ENCODE measurements at regions not wholly inside any gene's neighbourhood (a gene's known extent, or its start where the extent isn't known, plus 50 kb on each side); places are given as distances from the start of the nearest gene placed in this dataset.

DNA sequence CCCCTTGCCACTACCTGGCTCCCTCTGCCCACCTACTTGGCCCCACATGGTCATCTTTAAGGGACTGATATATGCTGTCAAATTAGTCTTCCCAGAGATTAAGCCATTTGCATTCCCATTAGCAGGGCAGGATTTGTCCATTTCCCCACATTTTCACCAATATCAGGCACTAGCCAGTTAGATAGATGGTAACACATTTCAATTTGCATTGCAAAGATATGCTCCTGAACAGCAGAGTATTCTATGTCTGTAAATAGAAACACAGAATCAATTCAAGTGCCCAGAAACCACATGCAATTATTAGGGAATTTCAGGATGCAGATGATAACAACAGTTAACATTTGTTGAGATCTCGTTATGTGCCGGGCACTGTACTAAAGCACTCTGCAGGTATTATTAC lies 92.6 kb upstream of the IL12B start:
- DNase-seq = no peak

DNA sequence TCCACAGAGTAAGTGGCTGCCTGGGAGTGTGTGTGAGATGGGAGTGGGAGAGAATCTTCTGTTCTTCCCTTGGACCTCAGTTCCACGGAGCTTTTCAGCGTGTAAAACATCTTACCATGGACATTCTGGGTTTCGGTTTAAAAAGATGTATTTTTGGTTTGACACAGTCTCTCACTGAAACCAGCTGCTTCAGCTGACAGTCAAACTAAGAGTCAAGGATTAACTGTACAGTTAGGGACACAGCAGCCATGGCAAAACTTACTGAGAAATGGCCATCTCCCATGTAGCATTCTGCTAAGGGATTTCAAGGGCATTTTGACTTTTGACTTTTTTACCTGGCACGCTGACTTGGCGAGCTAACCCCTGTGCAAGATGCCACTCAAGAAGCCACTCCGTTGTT lies 93.8 kb upstream of the IL12B start:
- no peak for DNase-seq

DNA sequence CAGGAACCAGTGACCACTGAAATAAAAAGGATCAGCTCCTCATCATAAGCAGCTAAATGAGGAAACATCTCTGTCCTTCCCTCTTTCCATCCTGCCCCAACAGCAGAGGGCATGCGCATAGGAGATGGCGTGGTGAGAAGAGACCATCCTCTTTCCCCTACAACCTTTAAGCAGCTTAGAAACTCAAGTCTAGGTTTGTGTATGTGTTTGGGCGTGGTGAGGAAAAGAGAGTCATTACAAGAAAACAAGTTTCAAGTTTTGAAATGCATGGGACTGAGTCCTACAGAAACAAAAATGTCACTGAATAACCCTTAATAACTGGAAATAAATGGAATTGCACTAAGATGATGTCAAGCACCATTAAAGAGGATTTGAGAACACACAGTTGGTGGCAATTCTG lies 96.4 kb upstream of the IL12B start:
- no peak for DNase-seq

DNA sequence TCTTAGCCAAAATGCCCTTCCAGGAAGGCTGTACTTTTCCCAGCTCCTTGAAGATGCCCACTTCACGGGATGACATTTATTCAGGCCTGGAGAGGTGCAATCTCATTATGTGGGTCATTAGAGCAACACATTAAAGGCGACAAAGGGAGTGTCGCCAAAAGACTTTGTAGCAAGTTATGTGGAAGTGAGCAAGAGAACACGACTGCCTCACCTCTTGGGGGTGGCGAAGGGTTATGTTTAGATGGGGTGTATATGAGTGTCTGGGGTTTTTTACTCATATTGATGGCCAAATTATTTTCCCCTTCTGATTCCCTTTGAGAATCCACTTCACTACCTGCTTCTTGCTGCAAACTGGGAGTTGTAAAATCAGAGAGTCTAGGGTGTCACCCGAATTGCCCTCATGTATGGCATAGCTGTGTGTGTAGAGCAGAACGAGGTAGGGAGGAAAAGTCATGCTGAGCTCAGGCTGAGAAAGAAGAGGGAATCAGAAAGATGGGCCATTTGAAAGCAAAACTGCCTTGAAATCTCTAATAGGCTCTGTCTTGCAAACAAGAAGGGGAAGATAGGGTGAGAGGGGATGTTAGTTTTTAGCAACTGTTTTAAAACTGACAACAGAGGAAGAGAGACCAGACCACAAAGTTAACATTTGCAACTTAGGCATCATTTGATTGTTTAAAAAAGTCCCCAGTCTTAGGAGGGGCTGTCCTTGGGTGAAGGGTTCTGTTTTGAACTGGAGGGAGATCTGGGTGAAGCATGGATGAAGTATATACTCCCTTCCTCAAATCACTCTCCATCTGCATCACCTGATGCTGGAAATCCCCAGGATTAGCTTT lies 97.1 kb upstream of the IL12B start:
- DNase-seq = no peak

DNA sequence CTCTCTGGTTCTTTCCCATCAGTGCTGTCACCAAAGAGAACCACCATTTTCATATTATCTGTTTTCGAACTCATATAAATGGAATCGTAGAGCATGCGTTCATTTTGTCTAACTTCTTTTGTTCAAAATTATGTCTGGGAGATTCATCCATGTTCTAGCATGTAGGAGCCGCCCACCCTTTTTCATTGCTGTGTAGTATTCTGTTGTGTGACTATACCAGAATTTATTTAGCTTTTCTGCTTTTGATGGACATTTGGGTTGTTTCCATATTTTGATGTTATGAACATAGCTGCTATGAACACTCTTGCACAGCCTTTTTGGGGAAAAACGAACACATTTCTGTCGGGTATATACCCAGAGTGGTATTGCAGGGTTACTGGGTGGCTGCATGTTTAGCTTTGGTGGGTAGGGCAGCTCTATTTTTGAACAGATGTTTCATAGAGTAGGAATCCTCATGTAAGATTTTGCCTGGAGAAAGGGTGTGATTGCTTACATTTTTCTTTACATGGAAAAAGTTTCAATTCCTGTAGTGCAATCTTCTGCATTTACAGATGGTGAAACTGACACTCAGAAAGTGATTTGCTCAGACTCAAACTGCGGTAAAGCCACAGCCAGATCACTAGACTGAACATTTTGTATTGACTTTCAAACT lies 100.2 kb upstream of the IL12B start:
- no peak for DNase-seq

DNA sequence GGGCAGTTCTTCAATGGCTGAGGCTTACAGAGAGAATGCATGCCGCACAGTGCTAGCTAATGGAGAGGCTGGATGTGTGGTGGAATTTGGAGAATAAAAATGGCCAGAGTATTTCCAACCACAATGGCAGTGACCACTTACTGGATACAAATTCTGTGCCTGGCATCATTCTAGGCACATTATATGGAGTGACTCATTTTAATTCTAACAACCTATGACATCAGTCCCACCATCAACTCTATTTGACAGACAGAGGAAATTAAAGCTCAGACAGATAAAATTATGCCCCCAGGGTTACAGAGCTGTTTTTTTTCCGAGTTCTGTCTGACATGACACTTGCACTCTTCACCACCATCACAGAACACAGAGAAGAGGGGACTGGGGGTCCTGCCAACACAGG lies 105.6 kb upstream of the IL12B start:
- DNase-seq = no peak

DNA sequence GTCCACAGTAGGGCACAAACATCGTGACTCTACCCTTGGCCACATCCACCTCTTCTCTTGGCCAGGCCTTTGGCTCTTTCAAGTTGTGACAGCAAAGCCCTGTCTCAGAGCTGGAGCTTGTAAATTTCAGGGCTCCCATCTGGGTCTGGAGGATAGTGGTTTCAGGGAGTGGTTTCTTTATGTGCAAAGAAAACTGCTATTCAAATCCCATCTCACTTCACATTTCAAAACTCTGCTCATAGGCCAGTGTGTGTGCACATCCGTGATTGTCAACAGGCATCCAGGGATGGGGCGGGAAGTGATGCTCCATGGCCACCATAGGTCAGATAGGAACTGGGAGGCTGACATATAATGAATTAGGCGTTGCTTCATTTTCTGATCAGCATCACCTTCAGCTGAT lies 107.8 kb upstream of the IL12B start:
- DNase-seq = no peak

DNA sequence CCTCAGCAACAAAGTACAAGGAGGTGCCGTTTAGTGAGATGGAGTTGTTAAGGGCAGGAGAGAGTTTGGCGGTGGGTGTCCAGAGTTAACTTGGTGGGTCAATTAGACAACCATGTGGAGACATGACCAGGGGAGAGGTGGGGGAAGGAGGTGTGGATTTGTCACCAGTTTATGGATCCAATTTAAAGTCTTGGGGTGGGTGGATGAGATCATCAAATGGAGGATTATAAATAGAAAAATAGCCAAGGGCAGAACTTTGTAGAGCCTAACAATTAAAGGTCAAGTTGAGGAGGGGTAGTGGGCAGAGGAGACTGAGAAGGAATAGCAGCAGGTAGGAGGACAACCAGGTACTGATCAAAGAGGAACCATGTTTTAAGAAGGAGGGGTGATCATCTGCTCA lies 108.7 kb upstream of the IL12B start:
- no peak for DNase-seq

DNA sequence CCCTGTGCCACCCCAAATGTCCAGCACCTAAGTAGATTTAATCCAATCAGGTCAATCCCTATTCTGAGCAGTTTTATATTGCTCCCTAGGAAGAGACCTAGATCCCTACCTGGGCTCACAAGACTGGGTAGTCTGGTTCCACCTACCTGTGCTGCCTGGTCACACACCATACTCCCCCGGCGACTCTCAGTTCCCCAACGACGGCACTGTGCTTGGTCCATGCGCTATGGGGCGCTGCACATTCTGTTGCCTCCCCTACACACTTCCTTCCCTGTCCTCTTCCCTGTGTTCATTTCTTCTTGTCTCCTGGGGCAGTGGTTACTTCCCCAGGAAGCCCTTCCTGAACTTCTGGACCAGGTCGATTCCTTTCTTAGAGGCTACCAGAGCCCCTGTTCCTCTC lies 109.9 kb upstream of the IL12B start:
- DNase-seq = no peak

DNA sequence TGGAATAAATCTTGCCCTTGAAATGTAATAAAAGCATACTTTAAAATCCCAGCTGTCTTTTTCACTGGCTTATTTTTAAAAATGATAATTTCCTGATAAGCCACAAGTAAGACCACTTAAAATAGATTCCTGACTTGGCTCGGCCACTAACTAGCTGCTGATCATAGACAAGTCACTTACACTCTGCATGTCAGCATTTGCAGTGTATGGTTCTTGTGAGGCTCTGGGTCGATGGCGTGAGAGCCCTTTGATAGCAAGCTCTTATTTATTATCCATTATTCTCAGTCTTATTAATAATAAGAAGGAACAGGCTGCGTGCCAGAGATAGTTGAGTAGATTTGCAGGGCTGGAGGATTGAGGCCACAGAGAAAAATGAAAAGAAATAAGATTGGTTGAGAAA lies 110.7 kb upstream of the IL12B start:
- DNase-seq = no peak

DNA sequence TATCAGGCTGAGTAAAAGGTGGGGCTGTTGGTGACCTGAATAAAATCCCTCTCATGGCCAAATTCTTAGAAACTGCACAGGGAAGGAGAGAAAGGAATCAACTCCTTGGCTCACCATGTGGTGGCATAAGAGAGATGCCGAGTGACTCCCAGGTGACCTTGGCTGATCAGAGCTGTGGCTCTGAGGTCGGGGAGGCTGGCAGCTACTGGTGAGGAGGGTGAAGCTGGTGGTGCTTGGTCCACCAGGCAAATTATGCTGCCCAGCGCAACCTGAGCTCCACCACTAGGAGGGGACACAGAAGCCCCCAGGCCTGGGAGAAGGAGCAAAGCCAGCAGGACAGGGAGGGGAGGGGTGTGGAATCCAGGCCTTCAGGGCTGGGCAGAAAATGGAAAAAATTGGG lies 111.2 kb upstream of the IL12B start:
- DNase-seq = no peak

DNA sequence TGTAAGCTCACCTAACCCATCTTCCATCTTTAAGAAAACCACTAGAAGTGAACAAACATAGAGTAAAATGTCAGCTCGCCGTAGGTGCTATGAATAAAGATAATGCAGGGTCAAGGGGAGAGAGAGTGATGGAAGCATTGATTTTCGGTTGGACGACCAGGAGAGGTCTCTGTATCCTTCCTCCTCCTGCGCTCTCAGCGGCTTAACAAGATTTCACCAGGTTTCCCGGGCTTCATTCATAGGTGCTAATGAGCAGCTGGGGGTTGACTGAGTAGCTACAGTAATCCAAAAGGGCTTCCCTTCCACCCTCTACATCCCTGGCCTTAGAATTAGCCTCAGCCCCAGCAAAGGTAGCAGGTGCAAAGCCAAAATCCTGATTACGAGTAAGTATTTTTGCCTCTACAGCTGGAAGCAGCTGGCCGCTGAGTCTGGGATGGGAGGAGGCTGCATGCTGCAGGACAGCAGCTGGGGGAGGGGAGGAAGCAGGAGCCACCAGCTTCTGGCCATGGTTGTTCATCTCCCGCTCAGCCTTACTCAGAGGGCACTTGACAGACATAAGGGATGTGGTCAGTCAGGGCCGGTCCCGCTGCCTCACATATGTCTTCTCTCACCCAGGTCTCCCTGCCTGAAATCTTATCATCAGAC lies 112.0 kb upstream of the IL12B start:
- DNase-seq = no peak

DNA sequence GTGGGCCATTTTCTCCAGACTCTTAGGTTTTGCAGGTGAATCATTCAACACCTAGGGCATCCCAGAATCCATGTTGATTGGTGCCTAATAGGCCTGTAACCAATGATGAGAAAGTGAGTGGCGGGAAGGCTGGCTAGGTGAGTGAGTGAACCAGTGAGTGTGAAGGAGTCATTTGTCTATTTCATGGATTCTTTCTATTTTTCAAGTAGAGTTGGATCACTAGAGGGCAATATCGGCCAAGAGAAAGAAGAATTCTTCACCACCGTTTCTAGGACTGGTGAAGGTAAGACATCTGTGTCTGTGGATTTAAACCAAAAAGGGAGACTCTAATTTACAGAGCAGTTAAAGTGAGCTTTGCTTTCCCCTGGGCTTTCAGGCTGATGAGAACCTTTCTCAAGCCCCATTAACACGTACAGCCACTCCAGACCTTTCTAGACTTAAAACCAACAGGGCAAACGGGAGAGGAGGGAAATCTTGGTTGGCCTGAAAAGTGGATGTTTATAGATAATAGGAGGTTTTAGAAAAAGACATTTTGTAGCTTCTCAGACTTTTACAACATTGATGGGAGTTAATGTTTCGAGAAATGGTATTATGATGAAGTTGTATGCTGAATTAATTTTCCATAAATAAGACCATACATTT lies 114.3 kb upstream of the IL12B start:
- DNase-seq = peak; percentile 8

DNA sequence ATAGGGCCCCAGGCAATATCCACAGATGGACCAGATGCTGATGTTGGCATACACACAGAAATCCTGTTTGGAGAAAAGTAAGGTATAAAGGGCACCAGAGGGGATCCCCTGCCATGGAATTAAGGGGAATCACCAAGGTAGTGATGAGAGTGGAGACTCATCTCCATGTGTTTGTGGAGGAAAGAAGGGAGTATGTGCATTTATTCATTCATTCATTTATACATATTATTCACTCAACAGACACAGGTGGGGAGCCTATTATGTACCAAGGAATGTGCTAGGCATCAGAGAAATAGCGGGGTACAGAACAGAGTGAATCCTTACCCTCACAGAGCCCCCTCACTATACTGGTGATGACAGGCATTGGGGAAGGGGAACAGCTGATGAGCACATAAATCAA lies 116.8 kb upstream of the IL12B start:
- DNase-seq = no peak

DNA sequence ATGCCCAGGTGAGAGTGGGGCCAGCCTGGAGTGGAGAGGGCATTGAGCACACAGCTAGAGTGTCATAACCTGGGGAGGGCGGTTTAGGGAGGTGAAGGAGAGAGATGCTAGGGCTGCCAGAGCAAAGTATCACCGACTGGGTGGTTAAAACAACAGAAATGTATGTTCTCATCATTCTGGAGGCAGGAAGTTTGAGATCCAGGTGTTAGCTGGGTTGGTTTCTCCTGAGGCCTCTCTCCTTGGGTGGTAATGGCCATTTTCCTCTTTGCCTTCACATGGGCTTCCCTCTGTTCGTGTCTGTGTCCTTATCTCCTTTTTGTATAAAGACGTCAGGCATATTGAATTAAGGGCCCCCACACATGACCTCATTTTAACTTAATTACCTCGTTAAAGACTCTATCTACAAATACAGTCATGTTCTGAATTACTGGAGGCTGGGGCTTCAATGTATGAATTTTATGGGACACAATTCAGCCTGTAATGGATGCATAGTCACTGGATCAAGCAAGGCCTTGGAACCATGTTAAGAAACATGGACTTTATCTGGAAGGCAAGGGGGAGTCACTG lies 118.6 kb upstream of the IL12B start:
- no peak for DNase-seq

DNA sequence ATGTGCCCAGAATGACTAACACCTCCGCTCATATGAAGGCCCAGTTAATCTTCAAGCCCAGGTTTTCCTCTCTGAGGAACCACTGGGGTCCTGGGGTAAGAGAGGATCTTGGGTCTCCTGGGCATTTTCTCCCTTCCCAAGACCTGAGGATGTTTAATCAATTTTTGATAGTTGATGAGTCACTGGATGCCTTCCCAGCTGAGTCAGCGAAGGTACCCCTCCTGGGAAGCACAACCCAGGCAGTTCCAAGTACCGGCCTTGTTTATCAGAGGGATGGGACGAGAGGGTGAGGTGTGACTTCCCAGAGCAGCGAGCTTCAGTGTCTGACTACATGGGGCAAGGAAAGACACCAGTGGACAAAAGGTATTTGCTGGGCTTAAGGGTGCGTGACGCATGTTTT lies 119.6 kb upstream of the IL12B start:
- DNase-seq = no peak

DNA sequence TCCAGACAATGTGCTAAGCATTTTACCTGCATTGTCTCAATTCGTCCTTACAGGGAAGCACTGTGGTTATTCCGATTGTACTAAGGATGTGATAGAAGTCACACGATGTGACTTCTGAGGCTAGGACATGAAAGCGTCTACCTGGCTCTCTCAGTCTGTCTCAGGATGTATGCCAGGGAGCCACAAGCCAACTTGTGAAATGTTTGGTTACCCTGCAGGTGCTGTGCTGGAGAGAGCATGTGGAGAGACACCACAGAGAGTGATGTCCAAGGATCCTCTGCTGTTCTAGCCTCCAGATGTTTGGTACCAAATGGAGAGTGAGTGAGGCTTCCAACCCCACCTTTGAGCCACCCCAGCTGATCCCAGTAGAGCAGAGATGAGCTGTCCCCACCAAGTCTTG lies 120.1 kb upstream of the IL12B start:
- DNase-seq = no peak

DNA sequence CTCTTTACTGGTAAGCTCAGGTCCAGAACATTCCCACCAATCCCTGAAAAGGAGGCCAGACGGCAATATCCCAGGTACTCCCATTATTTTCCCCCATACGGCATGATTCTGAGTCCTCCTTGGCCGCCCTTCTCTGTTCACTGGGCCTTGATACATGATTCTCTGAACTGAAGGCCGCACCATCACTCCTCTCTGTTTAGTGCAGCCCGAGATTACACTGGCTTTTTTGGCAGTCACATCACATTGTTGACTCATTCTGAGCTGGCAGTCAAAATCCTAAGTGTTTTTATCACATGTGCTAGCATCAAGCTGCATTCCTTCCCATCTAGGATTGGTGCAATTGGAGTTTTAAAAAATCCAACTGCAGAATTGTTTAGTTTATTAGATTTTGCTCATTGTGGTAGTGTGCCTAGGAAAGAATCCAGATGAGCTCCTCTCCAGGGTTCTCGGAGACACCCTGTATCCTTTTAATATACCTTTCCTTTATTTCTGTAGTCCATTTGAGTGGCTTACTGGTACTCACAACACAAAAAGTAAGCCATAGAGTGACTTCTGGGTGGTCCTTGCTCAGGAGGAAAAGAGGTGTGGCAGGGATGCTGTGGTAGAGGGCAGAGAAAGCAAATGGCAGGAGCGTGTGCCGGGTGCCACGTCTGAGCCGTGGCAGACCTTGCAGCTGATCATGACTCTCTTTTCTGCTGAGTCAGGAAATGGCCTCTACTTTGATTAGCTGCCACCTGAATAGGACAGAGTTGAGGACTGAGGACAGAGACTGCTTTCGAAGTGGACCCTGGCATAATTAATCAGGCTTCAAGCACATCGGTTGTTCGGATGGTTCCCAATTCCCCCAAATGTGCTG lies 121.1 kb upstream of the IL12B start:
- DNase-seq = no peak

DNA sequence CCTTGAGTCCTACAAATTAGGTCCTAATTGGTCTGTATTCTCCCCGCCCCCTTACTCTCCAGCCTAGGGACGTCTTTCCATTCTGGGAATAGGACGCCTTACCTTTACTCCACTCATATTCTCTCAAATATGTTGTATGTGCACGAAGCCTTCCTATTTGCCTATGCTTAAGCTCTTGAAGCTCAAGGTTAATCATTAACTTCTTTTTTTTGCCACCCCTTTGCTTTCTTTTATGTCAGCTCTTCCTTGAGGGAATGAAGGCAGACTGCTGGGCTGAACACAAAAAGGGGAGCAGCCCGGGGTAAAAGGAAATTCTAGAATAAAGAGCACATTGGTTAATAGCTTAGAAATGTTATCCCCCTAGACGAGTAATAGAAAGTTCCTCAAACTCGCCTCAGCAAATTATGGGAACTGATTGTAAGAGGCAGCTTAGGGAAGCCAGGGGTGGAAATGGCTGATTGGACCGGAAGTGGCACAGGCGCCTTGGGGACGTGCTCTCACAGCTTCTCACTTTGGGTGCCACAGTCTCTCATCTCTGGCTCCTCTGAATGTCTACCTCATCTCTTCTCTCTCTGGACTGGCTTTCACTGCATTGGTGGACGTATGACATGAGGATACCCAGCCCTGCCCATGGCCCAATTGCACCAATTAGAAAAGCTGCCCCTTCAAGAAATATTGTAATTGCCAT lies 122.3 kb upstream of the IL12B start:
- no peak for DNase-seq

DNA sequence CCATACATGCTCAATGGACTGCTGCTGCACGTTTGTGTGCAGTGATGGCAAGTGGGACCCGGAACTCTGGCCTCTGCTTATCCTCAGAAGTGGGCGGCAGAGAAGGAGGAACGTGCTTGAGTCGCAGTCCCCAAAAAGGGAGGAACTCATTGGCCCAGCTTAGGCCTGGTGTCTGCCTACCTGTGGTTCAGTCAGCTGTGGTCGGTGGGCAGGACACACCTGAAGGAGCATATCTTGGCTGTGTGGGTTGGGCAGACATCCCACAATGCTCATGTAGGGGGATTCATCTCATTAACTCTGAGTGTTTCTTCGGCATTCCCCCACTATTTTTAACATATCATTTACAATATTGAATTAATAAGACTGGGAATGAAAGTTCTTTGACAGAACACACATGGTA lies 122.9 kb upstream of the IL12B start:
- no peak for DNase-seq

DNA sequence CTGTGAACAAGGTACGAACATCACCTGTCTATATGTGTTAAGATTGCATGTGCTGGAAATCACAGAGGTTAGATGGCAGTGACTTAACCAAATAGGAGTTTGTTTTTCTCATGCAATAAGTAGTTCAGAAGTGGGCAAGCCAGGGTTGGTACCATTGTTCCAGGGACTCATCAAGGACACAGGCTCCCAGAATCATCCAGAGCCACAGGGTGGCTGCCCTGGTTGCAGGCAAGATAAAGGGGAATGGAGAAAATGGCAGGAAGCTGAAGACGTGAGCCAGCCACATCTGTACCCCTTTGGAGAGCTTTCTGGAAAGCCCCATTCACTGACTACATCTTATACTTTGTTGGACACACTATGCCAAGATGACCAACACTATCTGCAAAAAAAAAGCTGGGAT lies 126.0 kb upstream of the IL12B start:
- DNase-seq = no peak

All from midbrain (tissue), 1 donor.